Astrocyte of the cerebellum (primary cell): ENCODE measurements at regions not wholly inside any gene's neighbourhood (a gene's known extent, or its start where the extent isn't known, plus 50 kb on each side); places are given as distances from the start of the nearest gene placed in this dataset.

Experiments used
- DNase-seq: peaks from one replicate; pipeline ENCODE4 v3.0.0-alpha.2; 2011; ENCODE audit warnings: low read depth
- H3K4me3 ChIP-seq: 2 replicates; pipeline ENCODE4 v1.5.1; 2011; ENCODE audit warnings: mild to moderate bottlenecking, low read depth, low read length, moderate library complexity
- in situ Hi-C: cut with HindIII; loops from 2 replicates; pipeline ENCODE4 v1.10.0; 2017; ENCODE audit warnings: low sequenced_read_pairs
- TF ChIP-seq, protein P1 (sequence below): IDR thresholded peaks from 2 replicates; pipeline ENCODE4 v1.5.1; 2012; ENCODE audit warnings: low read length, low read depth, moderate library complexity, mild to moderate bottlenecking; ENCODE audit errors: missing control alignments

DNA sequence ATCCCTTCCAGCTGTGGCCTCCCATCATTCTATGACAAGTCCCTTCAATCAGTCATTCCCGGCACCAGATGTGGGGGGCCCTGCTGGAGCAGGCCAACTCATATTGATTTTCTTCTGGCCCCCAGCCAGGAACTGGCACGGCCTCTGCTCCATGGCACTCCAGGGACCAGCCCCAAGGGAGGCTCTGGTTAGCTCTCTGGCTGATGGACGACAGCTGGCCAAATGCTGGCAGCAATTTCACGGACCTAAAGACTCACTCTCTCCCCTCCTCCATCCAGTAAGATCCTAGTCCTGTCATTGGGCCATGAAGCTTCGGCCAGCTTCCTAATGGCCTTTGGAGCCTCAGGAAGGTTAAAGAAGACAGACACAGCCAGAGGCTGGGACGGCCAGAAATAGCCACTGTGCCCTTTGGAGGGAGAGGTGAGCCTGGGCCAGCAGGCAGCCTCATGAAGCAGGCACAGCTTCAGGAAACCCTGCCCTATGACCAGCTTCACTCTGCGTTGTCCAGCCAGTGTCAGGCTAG lies 131.0 kb downstream of the MEX3B start:
- DNase-seq: no peak
- H3K4me3 ChIP-seq: no peak overlapping the region
- TF ChIP-seq, protein P1, sequence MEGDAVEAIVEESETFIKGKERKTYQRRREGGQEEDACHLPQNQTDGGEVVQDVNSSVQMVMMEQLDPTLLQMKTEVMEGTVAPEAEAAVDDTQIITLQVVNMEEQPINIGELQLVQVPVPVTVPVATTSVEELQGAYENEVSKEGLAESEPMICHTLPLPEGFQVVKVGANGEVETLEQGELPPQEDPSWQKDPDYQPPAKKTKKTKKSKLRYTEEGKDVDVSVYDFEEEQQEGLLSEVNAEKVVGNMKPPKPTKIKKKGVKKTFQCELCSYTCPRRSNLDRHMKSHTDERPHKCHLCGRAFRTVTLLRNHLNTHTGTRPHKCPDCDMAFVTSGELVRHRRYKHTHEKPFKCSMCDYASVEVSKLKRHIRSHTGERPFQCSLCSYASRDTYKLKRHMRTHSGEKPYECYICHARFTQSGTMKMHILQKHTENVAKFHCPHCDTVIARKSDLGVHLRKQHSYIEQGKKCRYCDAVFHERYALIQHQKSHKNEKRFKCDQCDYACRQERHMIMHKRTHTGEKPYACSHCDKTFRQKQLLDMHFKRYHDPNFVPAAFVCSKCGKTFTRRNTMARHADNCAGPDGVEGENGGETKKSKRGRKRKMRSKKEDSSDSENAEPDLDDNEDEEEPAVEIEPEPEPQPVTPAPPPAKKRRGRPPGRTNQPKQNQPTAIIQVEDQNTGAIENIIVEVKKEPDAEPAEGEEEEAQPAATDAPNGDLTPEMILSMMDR: no peak
- in situ Hi-C loops: no loop called here

DNA sequence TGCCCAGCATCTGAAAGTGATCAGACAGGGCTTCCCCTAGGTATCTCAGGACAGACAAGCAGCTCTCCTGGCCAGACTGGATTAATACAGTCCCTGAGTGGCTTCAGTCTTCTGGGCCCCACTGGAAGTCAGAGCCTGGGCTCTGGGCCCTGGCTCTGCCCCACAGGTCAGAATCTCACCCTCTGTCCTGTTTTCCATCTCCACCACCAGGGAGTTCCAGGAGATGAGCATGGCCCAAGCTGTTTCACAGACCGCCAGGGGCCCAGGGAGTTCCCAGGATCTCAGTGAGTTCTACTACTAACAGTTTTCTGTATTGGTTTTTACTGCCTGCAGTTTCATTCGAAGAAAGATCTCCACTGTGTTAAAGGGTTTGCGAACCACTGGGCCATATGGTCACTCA lies 131.5 kb downstream of the MEX3B start:
- H3K4me3 ChIP-seq: no peak overlapping the region
- TF ChIP-seq, protein P1: no peak
- DNase-seq: no peak
- in situ Hi-C loops: no loop called here

GRCh38 chr15:81911022-81911971 lies 134.5 kb downstream of the MEX3B start:
- no peak overlapping the region for H3K4me3 ChIP-seq
- in situ Hi-C loops: no loop called here
- DNase-seq: no peak
- TF ChIP-seq, protein P1: no peak

DNA sequence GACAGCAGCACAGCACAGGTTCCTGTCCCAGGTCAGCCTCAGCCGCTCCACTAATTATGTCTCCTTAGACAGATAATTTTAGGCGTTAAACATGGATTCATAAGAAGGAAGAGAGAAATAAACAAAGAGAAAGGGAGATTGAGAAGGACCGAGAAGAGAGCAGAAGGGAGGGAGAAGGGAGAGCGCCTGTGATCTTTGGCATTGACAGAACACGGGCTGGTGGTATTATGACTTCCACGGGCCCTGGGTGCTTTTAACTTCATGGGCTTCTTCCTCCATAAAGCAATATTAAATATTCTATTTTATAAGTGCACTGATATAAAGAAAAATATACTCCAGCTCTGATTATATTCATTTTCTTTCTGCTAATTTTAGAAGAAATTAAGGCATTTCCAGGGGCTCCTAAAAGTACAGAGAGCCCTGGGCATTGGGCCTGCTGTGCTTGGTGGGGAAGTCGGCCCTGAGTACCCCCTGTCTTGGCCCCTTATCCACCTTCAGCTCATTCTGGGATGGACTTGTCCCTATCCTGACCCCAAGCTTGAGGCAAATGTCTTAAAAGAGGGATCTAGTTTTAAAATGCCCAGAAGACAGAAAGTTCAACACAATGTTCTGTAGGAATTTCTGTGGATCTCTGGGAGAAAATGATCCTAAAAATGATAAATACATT lies 135.3 kb downstream of the MEX3B start:
- no peak overlapping the region for H3K4me3 ChIP-seq
- TF ChIP-seq, protein P1: no peak
- no peak for DNase-seq
- in situ Hi-C loops: no loop called here

DNA sequence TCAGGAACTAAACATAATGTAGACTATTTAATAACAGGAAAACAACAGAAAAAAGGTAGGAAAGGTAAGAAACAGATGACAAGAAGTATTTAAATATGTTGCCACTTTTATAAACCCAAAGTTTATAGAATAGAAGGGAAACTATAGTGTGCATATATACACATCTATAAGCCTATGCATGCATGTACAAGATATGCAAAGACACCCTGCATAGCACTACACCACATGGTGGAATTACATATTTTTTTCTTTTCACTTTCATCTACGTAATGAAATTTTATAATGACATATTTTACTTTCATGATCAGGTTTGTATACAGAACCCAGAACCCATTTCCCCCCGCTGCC lies 136.8 kb downstream of the MEX3B start:
- no peak for DNase-seq
- H3K4me3 ChIP-seq: no peak overlapping the region
- TF ChIP-seq, protein P1: no peak
- in situ Hi-C loops: no loop called here

- DNase-seq: no peak
- in situ Hi-C loops: no loop called here
Measured at GRCh38 chr15:81908111-81908510, 137.7 kb downstream of the MEX3B start.

More at GRCh38 chr15:81908111-81908510, 137.7 kb downstream of the MEX3B start:
- no peak overlapping the region for H3K4me3 ChIP-seq
- TF ChIP-seq, protein P1: no peak
